NCI-H345 treated with DMSO at 0.1 percent for 48 hours (cell line): ENCODE measurements at regions not wholly inside any gene's neighbourhood (a gene's known extent, or its start where the extent isn't known, plus 50 kb on each side); places are given as distances from the start of the nearest gene placed in this dataset.

Experiments
- DNase-seq: peaks from one replicate; lab custom pipeline; 2025; ENCODE audit not compliant: unreplicated experiment; lab: John Stamatoyannopoulos, UW

- no peak for DNase-seq
Measured at GRCh38 chr12:128043317-128043716, 223.7 kb upstream of the TMEM132C start.

DNA sequence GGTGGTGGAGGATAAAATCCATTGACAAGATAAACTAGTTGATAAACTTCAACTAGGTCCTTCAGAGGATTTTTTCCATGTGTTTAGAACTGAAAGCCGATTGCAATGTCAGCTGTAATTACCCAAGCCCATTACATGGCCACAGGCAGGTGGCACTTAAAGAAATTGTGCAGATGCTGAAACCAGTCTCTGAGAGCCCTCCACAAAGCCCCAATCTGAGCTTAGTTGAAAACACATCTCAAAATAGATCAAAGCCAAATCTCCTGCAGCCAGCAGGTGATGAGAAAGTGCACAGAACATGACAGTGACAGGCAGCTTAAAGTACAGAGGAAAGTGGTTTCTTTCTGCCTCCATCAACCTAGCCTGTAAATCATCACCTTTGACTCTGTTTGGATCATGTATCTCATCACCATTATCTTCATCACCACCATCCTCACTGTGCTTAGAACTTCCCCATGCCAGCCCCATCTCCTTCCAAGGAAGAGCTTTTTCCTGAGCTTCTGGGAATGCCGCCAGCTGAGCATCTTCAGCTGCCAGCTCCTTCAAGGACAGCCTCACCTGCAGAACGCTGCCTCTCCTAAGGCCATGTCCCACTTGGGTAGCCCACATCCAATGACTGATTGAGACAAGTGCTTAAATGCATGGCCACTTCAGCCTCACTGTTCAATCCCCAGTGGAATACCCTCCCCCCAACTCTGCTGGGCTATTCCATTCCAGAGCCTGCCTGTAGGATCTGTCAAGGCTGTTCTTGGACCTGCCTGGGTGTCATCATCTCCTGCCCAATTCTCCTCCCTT lies 219.5 kb upstream of the TMEM132C start:
- DNase-seq, result no peak

GRCh38 chr12:128052331-128052730 lies 214.6 kb upstream of the TMEM132C start:
- DNase-seq, result no peak

DNA sequence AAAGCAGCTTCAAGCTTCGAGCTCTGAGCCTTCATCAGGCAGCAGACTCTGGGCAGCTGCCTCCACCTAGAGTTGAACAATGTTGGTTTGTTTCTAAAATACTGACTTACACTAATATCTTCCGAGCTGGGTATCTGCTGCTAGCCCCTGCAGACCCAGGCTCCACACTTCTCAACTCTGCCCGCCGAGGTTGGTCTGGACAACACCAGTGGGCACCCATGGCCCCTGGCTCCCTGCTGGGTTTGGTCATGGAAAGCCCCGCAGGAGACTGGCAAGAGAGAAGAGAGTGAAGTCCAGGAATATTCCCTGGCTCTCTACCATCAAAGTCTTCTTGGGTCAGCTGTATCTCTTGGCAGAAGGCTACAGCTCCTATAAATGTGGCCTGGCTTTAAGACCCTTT lies 214.2 kb upstream of the TMEM132C start:
- no peak for DNase-seq

DNA sequence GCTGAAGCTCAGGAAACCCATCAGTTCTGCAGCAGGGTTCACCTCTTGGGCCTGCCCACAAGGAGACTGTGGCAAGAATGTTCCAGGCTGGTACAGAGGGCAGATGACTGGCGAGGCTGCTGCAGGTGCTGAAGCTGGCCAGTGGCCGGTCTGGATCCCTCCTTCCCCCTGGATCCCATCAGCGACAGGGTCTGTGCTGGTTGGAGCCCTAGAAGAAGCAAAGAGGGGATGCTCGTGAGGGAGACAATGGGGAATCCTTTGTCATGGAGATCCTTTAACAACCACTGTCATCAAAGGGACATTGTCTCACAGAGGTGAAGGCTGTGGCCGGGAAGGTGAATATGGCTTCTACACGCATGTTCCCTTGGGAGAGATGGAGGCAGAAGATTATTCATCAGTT lies 211.4 kb upstream of the TMEM132C start:
- DNase-seq, result no peak

DNA sequence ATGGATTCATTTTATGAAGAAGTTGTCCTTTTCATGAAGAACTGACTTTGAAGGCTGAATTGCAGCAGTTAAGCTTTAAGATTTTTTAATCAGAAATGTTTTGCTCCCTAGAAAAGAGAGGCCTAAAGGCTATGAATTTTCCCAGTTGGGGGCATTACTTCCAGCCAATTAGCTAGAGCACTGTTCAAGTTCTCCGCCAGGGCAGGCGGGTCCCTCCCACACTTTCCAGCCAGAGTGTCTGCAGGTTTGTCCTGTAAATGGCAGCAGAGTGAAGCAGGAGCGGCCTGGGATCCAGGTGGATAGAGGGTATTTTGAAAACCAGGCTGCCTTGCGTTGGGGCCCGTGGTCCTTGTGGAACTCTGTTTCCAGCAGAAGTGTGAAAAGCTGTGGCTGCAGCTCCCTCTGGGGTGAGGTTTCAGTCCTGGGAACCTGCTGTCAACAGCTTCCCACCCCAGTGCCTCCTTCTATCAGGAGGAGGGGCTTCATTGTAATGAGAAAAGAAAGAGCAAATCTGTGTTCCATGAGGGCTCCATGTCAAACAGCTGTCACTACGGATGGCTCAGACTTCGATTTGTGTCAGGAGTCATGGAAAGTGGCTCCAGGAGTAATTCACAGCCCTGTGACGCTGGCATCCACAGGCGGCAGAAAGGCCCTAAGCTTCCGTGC lies 210.7 kb upstream of the TMEM132C start:
- no peak for DNase-seq

GRCh38 chr12:128057586-128057985 lies 209.4 kb upstream of the TMEM132C start:
- no peak for DNase-seq

- DNase-seq, result no peak
Measured at GRCh38 chr12:128059621-128060370, 207.2 kb upstream of the TMEM132C start.

DNA sequence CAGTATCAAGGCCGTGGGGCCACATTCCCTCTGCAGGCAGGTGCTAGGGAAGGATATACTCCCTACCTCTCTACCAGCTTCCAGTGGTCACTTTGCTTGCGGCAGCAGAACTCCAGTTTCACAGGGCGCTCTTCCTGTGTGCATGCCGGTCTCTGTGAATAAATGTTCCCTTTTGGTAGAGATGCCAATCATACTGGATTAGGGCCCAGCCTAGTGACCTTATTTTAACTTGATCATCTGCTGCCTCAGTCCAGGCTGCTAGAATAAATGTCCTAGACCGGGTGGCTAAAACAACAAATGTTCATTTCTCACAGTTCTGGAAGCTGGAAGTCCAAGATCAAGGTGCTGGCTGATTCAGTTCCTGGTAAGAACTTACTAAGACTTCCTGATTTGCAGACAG lies 198.8 kb upstream of the TMEM132C start:
- no peak for DNase-seq

- no peak for DNase-seq
Measured at GRCh38 chr12:128069359-128069997, 197.5 kb upstream of the TMEM132C start.

- no peak for DNase-seq
Measured at GRCh38 chr12:128073937-128074336, 193.0 kb upstream of the TMEM132C start.

- no peak for DNase-seq
Measured at GRCh38 chr12:128075332-128075731, 191.6 kb upstream of the TMEM132C start.

- DNase-seq, result no peak
Measured at GRCh38 chr12:128076188-128076587, 190.8 kb upstream of the TMEM132C start.

DNA sequence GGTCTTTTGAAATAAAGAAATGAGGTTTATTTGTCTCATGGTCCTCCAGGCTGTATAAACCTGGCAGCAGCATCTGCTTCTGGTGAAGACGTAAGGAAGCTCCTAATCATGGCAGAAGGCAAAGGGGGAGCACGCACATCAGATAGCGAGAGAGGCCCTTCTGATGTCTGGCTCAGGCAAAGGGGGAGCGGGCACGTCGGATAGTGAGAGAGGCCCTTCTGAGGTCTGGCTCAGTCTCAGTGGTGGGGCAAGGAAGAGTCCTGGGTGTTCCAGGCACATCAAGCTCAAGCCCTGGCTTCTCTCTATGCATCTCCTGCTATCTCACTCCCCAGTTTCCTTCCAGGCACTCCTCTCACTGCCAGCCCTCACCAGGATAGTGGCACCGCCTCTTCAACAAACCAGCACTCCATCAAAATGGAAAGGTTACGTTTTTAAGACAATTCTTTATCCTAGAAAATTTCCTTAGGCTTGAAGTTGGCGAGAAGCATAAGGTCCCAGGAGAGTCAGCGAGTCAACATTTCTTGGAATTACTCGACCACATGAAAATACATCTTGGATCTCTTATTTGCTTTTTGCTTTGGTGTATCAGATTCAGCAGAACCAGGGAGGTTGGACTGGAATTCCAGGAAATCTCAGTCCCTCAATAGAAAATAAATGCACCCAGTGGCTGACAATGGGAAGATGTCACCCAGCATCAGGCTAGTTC lies 189.6 kb upstream of the TMEM132C start:
- no peak for DNase-seq

- DNase-seq, result no peak
Measured at GRCh38 chr12:128077917-128078298, 189.1 kb upstream of the TMEM132C start.

DNA sequence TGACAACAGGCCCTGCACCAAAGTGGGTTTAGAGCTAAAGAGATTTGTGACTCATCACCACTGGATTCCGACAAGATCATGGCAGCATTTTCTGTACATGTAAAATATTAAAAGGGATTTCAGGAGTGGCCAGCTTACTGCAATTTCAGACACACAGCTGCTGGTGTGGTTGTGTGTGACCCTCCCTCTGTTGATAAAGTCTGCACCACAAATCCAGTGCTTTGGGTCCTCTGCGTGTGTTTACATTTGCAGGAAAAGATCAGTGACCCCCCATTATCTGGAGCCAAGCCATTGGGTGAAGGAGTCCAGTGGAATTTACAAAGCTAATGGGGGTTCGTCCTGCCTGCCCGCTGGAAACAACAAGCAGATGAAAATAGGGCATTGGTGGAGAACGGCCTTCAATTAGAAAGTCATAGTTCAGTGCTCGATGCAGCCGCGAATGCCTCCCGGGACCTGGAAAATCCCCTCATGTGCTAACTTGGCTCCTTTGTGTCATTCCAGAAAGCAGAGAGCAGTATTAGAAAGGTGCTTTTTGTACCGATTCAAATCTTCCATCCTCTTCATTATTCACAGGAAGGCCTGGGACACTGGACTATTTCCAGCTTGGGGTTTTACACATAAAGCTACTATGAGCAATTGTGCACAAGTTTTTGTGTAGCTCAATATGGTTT lies 188.5 kb upstream of the TMEM132C start:
- DNase-seq, result no peak

DNA sequence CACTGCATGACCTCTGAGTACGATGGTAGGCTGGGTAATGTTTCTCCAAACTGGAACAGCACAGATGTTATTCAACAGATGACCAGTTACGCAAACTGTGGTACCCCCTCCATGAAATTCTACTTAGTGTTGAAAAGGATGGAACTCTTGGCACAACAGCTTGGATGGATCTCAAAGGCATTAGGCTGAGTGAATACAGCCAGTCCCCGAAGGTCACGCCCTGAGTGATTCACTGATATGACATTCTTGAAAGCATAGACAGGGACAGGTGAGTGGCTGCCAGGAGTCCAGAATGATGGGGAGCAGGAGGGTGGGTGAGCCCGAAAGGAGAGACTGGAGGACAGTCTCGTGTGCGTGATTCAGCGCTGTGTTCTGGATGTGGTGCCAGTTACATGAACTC lies 187.5 kb upstream of the TMEM132C start:
- DNase-seq, result no peak

DNA sequence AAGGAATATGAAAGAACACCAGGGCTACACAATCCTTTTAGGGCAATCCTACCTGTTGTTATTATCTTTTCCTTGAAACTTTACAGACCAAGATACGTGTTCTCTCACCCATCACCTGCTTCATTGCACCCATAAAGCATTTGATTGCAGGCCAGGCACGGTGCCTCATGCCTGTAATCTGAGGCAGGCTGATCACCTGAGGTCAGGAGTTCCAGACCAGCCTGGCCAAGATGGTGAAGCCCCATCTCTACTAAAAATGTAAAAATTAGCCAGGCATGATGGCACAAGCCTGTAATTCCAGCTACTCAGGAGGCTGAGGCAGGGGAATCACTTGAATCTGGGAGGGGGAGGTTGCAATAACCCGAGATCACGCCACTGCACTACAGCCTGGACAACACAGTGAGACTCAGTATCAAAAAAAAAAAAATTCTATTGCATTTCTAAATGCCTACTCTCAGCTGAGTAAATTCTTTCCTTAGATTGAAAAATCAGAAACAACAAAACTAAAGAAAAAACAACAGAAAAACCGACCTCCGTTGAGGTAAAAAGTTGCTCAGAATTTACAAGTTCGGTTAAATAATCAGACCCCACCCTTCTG lies 183.7 kb upstream of the TMEM132C start:
- DNase-seq, result no peak

DNA sequence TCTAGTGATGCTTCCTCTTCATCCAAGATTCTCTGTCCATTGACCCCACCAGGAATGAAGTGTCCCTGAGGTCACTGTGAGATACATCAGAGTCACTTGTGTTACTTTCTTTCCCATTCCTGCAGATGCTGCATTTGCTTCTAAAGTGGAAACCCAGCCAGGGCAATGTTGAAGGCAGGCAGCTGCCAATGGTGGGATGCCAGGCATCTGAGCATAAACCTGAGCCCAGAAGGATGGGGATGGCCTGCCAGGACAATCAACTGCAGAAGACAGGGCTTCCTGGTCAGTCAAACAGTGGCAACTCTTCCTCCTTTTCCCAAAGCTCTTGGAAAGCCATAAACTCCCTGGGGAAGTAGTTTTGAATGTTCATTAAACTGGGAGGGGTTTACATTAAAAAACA lies 178.0 kb upstream of the TMEM132C start:
- DNase-seq, result no peak

GRCh38 chr12:128089961-128090360 lies 177.0 kb upstream of the TMEM132C start:
- DNase-seq, result no peak
